Activated naive CD8-positive, alpha-beta T cell treated with anti-CD3 and anti-CD28 coated beads, Interleukin-2, amount 50 U/mL, for 16 hours (primary cell): ENCODE measurements at regions not wholly inside any gene's neighbourhood (a gene's known extent, or its start where the extent isn't known, plus 50 kb on each side); places are given as distances from the start of the nearest gene placed in this dataset.

Experiments used
- DNase-seq: peaks from one replicate; pipeline ENCODE4 v3.0.0-alpha.2; 2020; ENCODE audit warnings: low read depth, low spot score

GRCh38 chr2:217124050-217124449, 264.2 kb upstream of the TNP1 start:
- DNase-seq, result no peak

GRCh38 chr2:217121565-217121964, 261.7 kb upstream of the TNP1 start:
- no peak for DNase-seq

- no peak for DNase-seq
Observed at GRCh38 chr2:217120429-217120828, 260.6 kb upstream of the TNP1 start.

DNA sequence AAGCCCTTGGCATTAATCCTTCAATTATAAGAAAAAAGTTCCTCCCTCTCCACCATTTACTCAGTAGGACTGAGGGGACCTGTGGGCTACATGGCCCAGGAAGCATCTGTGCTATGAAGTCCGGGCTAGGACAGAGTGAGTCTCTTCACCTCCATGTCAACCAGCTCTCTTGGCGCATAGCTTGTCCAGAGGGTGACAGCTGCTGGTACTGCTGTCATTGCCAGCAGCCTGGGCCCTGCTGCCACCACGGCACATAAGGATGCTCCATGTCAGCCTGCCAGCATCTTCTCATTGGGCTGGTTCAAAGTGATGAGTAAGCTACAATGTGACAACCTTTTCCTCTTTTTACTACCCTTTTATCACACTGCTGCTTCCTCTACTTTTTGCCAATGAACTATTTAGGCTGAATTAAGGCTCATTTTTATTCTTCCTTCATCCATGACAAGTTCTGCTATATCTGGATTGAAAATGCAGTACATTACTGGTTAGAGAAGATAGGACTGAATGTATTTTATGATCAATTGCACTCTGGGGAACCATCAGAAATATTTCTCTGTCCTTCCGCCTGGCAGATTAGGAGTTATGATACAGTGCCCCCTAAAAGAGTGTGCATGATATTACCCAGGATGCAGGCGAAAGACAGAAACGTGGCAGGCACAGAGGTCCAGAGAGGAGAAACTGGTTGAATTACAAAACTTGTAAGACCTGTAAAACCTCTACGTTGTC, 258.9 kb upstream of the TNP1 start:
- DNase-seq, result no peak

DNA sequence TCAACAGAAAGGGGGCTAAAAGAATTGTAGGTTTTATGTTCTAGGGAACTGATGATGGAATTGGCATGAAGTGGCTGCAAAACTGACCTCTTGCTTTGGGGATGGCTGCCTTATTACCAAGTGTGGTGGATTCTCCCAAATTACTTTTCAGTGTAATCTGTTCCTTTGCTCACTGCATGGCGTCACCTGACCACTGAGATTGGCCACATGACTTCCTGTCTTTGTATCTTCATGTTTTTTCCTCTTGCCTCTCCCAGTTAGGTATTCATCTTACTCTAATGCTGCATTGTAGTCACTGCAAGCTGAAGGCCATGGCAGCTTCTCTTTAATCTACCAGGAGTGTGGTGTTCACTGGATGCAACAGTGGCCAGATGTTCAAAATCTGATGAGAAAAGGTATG, 257.7 kb upstream of the TNP1 start:
- DNase-seq, result no peak

GRCh38 chr2:217116610-217117009, 256.7 kb upstream of the TNP1 start:
- DNase-seq, result no peak

- no peak for DNase-seq
Observed at GRCh38 chr2:217114117-217114516, 254.3 kb upstream of the TNP1 start.

GRCh38 chr2:217113491-217113890, 253.6 kb upstream of the TNP1 start:
- no peak for DNase-seq

GRCh38 chr2:217110550-217110949, 250.7 kb upstream of the TNP1 start:
- no peak for DNase-seq

GRCh38 chr2:217108575-217109027, 248.7 kb upstream of the TNP1 start:
- no peak for DNase-seq

- no peak for DNase-seq
Observed at GRCh38 chr2:217108086-217108485, 248.2 kb upstream of the TNP1 start.

- DNase-seq, result no peak
Observed at GRCh38 chr2:217107480-217107879, 247.6 kb upstream of the TNP1 start.

- DNase-seq, result no peak
Observed at GRCh38 chr2:217106650-217107014, 246.8 kb upstream of the TNP1 start.

GRCh38 chr2:217105733-217106649, 246.1 kb upstream of the TNP1 start:
- DNase-seq, result no peak

DNA sequence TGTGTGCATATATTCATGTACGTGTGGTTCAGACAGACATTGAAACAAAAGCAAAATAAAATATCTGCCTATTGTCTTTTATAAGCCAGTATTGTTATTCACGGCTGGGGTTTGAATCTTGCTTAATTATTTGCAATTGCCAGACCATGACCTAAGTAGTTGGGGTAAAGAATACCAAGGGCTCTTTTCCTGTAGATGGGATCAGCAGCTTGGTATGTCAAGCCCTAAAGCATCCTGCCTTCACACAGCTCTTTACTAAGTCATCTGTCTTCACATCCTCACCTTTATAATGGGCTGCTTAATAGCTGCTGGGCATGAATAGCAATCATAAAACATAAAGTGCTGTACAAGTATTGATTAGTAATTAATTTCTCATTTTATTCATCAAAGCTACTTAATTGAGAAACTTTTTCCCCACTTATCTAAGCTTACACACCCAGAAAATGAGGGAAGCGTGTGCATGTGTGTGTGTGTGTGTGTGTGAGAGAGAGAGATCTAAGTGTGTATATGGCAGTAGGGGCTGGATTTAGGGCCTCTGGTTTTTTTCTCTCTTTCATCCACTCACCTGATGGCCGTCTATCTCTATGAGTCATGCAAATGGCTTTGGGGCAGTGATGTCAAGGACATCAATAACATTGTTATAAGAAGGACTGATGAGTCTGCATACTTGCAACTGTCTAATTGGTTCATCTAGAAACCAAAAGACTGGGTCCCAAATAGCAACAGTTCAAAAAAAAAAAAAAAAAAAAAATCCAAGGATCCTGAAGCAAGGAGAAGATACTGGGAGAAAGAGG, 244.1 kb upstream of the TNP1 start:
- no peak for DNase-seq

DNA sequence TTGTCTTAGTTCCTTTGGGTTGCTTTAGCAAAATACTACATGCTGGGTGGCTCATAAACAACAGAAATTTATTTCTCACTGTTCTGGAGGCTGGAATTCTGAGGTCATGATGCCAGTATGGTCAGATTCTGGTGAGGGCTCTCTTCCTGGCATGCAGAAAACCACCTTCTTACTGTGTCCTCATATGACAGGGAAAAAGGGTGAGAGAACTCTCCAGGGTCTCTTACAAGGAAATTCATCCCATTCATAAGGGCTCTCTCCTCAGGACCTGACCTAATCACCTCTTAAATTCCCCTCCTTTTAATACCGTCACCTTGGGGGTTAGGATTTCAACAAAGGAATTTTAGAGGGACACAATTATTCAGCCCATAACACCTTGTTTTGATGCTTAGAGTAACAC, 243.1 kb upstream of the TNP1 start:
- DNase-seq, result no peak

GRCh38 chr2:217101972-217102371, 242.1 kb upstream of the TNP1 start:
- DNase-seq, result no peak

- no peak for DNase-seq
Observed at GRCh38 chr2:217099561-217099960, 239.7 kb upstream of the TNP1 start.

DNA sequence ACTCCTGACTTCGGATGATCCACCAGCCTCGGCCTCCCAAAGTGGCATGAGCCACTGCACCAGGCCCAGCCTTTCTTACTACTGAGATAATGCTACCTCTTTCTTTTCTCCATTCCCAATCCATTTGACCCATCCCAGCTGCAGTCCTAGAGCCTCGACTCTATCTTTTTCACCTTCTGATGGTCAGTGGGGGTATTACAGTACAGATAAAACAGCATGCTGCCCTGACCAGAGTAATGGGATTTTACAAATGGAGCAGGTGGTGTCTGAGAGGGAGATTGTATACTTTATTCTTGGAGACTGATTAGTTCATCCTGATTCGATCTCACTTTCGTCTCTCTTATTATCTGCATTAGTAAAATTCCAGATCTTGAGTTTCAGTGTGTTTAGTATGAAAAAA, 238.6 kb upstream of the TNP1 start:
- no peak for DNase-seq

DNA sequence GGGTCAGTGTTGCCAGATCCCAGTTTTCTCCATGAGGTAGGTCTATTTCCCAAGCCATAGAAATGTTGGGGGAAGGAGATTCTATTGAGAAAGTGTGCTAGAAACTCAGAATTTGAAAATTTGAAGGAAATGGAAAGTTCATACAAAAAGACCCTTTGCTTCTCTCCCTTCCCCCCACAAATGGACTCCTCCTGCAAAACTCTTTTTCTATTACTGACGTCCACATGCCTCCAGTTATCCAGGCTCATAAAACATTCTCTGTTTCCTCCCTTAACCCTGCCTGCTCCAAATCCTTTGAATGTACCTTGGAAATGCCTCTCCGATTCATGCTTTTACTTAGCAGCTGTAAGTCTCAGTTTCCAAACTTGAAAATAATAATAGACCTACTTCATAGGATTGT, 237.5 kb upstream of the TNP1 start:
- DNase-seq, result no peak

- no peak for DNase-seq
Observed at GRCh38 chr2:217096474-217097225, 236.8 kb upstream of the TNP1 start.
